AG04450 (cell line): ENCODE measurements at regions not wholly inside any gene's neighbourhood (a gene's known extent, or its start where the extent isn't known, plus 50 kb on each side); places are given as distances from the start of the nearest gene placed in this dataset.
A peak's percentile ranks its signal among the peaks of the same experiment; 100 is the strongest.

Experiments
- CTCF ChIA-PET: fragments of 300-600, 350-600 bp; formaldehyde crosslinking; extraction: SDS; loops from one replicate; lab custom pipeline; 2022; ENCODE audit warnings: antibody characterized with exemption, inconsistent platforms; lab: Charles Lee
- POLR2A ChIA-PET: fragments of 350-600 bp; formaldehyde crosslinking; extraction: SDS; loops from one replicate; lab custom pipeline; 2021; ENCODE audit warnings: antibody characterized with exemption, inconsistent platforms; lab: Yijun Ruan, JAX
- DNase-seq: peaks from one replicate; pipeline ENCODE4 v3.0.0-alpha.2; 2011; ENCODE audit warnings: low read depth, low spot score
- H3K27ac ChIP-seq: one replicate; pipeline ENCODE4 v1.5.1; 2012; ENCODE audit warnings: low read depth, low read length, control low read depth
- H3K27me3 ChIP-seq: one replicate; pipeline ENCODE4 v1.6.0; 2012; ENCODE audit warnings: low read length; ENCODE audit not compliant: control insufficient read depth, insufficient read depth
- H3K4me3 ChIP-seq: 2 replicates; pipeline ENCODE4 v1.5.1; 2011; ENCODE audit warnings: mild to moderate bottlenecking, low read depth, low read length, control low read depth
- H3K9me3 ChIP-seq: 2 replicates; pipeline ENCODE4 v1.5.1; 2012; ENCODE audit warnings: low read length; ENCODE audit not compliant: control insufficient read depth, insufficient read depth
- TF ChIP-seq, protein P1 (sequence below): IDR thresholded peaks from 2 replicates; pipeline ENCODE4 v1.5.1; 2011; ENCODE audit warnings: low read depth, low read length, control low read depth, inconsistent platforms

GRCh38 chr3:165491487-165491886, 295.3 kb upstream of the SLITRK3 start:
- ChIA-PET CTCF (no interaction called here), POLR2A (no interaction called here)
- no peak overlapping the region for H3K27ac ChIP-seq
- peak; percentile 20 for DNase-seq
- no peaks in the 10 kb centered on the region for H3K9me3 ChIP-seq
- H3K27me3 ChIP-seq, result no peaks in the 10 kb centered on the region
- H3K4me3 ChIP-seq, result no peak overlapping the region
- TF ChIP-seq, protein P1, sequence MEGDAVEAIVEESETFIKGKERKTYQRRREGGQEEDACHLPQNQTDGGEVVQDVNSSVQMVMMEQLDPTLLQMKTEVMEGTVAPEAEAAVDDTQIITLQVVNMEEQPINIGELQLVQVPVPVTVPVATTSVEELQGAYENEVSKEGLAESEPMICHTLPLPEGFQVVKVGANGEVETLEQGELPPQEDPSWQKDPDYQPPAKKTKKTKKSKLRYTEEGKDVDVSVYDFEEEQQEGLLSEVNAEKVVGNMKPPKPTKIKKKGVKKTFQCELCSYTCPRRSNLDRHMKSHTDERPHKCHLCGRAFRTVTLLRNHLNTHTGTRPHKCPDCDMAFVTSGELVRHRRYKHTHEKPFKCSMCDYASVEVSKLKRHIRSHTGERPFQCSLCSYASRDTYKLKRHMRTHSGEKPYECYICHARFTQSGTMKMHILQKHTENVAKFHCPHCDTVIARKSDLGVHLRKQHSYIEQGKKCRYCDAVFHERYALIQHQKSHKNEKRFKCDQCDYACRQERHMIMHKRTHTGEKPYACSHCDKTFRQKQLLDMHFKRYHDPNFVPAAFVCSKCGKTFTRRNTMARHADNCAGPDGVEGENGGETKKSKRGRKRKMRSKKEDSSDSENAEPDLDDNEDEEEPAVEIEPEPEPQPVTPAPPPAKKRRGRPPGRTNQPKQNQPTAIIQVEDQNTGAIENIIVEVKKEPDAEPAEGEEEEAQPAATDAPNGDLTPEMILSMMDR, result no peak

DNA sequence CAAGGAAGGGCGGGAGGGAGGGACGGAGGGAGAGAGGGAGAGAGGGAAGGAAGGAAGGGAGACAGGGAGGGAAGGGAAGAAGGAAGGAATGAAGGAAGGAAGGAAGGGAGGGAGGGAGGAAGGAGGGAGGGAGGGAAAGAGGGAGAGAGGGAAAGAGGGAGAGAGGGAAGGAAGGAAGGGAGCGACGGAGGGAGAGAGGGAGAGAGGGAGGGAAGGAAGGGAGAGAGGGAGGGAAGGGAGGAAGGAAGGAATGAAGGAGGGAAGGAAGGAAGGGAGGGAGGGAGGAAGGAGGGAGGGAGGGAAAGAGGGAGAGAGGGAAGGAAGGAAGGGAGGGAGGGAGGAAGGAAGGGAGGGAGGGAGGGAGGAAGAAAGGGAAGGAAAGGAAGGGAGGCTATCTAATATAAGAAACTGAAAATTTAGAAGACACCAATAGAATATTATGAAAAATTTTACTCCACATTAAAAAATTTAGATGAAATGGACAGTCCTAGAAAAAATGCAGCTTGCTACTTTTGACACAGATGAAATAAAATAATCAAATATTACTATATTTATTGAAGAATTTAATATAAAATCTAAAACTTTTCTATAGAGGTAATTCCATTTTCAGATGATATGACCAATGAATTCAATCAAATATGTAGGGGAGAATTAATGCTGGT, 280.3 kb upstream of the SLITRK3 start:
- Histone ChIP-seq H3K9me3 (no peaks in the 10 kb centered on the region), H3K27ac (no peak overlapping the region), H3K27me3 (no peaks in the 10 kb centered on the region), H3K4me3 (no peak overlapping the region)
- TF ChIP-seq, protein P1, result no peak
- POLR2A ChIA-PET, result no interaction called here
- no peak for DNase-seq
- CTCF ChIA-PET, result no interaction called here

DNA sequence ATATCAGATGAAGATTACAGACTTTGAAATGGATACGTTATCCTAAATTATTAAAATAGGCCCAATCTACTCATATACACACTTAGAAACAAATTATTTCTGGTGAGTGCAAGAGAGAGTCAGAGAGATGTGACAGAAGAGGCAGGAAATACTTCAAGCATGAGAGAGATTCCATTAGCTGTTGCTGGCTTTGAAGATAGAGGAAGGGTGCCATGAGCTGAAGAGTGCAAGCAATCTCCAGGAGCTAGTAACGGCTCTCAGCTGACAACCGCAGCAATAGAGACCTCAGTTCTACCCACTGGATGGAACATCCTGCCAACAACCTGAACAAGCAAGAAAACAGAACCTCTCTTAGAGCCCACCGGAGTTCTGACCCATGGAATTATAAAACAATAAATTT, 270.7 kb upstream of the SLITRK3 start:
- ChIA-PET CTCF (no interaction called here), POLR2A (no interaction called here)
- no peaks in the 10 kb centered on the region for H3K9me3 ChIP-seq
- no peaks in the 10 kb centered on the region for H3K27me3 ChIP-seq
- no peak overlapping the region for H3K4me3 ChIP-seq
- peak; percentile 8 for DNase-seq
- H3K27ac ChIP-seq, result no peak overlapping the region
- TF ChIP-seq, protein P1, result no peak

DNA sequence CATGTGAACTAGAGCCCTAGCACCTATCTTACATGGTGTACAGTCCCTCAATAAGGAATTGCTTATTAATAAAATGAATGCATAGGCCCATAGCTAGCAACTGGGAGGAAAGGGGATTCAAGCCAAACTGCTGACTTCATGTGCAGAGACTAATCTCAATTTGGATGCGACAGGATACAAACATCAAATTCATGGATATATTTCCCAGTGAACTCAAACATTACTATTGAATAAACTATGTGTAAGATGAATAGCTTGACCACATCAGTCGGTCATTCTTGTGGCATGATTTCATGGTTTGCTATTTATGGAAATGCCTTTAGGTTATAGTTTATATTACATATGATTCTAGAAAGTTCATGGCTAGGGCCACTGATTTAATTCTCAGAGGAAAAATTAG, 268.6 kb upstream of the SLITRK3 start:
- CTCF ChIA-PET, result no interaction called here
- POLR2A ChIA-PET, result interaction anchor here (0.6 kb wide), 1 partner anchor 177 kb away, joined by 4 read pairs; no protein-coding TSS in a partner anchor
- H3K27ac ChIP-seq, result no peak overlapping the region
- H3K9me3 ChIP-seq, result no peaks in the 10 kb centered on the region
- no peaks in the 10 kb centered on the region for H3K27me3 ChIP-seq
- no peak overlapping the region for H3K4me3 ChIP-seq
- TF ChIP-seq, protein P1, result no peak
- peak; percentile 44 for DNase-seq

GRCh38 chr3:165463531-165463930, 267.3 kb upstream of the SLITRK3 start:
- Histone ChIP-seq H3K27me3 (no peaks in the 10 kb centered on the region), H3K9me3 (no peaks in the 10 kb centered on the region), H3K4me3 (no peak overlapping the region), H3K27ac (no peak overlapping the region)
- DNase-seq, result no peak
- TF ChIP-seq, protein P1, result no peak
- ChIA-PET CTCF (no interaction called here), POLR2A (no interaction called here)
